ENCODE measurements at regions not wholly inside any gene's neighbourhood (a gene's known extent, or its start where the extent isn't known, plus 50 kb on each side); places are given as distances from the start of the nearest gene placed in this dataset.

- no peak for DNase-seq (ENCODE audit: extremely low read depth, insufficient read length)
- no peaks in the 10 kb centered on the region for H3K27me3 ChIP-seq (replicated peaks; ENCODE audit: control insufficient read depth, insufficient read depth, low read length)
- TF ChIP-seq, protein P1, sequence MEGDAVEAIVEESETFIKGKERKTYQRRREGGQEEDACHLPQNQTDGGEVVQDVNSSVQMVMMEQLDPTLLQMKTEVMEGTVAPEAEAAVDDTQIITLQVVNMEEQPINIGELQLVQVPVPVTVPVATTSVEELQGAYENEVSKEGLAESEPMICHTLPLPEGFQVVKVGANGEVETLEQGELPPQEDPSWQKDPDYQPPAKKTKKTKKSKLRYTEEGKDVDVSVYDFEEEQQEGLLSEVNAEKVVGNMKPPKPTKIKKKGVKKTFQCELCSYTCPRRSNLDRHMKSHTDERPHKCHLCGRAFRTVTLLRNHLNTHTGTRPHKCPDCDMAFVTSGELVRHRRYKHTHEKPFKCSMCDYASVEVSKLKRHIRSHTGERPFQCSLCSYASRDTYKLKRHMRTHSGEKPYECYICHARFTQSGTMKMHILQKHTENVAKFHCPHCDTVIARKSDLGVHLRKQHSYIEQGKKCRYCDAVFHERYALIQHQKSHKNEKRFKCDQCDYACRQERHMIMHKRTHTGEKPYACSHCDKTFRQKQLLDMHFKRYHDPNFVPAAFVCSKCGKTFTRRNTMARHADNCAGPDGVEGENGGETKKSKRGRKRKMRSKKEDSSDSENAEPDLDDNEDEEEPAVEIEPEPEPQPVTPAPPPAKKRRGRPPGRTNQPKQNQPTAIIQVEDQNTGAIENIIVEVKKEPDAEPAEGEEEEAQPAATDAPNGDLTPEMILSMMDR (IDR thresholded peaks at IDR 0.05; ENCODE audit: insufficient read depth, low read length, poor library complexity, severe bottlenecking), result no peak
- no peaks in the 10 kb centered on the region for H3K36me3 ChIP-seq (ENCODE audit: control insufficient read depth, insufficient read depth, low read length)
- H3K4me3 ChIP-seq (replicated peaks; ENCODE audit: low read depth, low read length), result no peak overlapping the region
Observed at GRCh38 chr4:20353646-20354045, 101.9 kb downstream of the SLIT2 start.

- Histone ChIP-seq H3K4me3 (replicated peaks; ENCODE audit: low read depth, low read length) (no peak overlapping the region), H3K27me3 (replicated peaks; ENCODE audit: control insufficient read depth, insufficient read depth, low read length) (no peaks in the 10 kb centered on the region), H3K36me3 (ENCODE audit: control insufficient read depth, insufficient read depth, low read length) (no peaks in the 10 kb centered on the region)
- TF ChIP-seq, protein P1 (IDR thresholded peaks at IDR 0.05; ENCODE audit: insufficient read depth, low read length, poor library complexity, severe bottlenecking), result no peak
- no peak for DNase-seq (ENCODE audit: extremely low read depth, insufficient read length)
Observed at GRCh38 chr4:20354120-20354519, 102.4 kb downstream of the SLIT2 start.

DNA sequence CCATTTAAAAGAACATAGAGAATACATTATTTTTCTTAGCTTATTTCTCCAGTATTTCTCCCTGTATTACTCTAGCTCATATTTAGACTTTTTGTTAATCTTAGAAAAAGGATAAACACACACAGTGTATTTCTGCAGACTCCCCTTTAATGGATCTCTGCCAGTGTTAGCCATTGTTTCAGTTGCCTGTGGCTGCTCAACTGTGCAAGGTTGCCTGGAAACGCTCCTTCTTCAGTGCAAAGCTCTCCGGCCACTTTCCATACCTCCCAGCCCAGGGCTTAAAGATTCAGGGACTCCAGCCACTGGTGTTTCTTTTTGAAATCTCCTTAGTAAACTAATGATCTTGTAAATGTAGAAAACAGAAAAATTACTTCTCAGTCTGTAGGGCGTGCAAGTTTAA, 104.9 kb downstream of the SLIT2 start:
- no peaks in the 10 kb centered on the region for H3K27me3 ChIP-seq (replicated peaks; ENCODE audit: control insufficient read depth, insufficient read depth, low read length)
- TF ChIP-seq, protein P1 (IDR thresholded peaks at IDR 0.05; ENCODE audit: insufficient read depth, low read length, poor library complexity, severe bottlenecking), result no peak
- DNase-seq (ENCODE audit: extremely low read depth, insufficient read length), result no peak
- H3K36me3 ChIP-seq (ENCODE audit: control insufficient read depth, insufficient read depth, low read length), result no peaks in the 10 kb centered on the region
- no peak overlapping the region for H3K4me3 ChIP-seq (replicated peaks; ENCODE audit: low read depth, low read length)

- TF ChIP-seq, protein P1 (IDR thresholded peaks at IDR 0.05; ENCODE audit: insufficient read depth, low read length, poor library complexity, severe bottlenecking), result no peak
- H3K27me3 ChIP-seq (replicated peaks; ENCODE audit: control insufficient read depth, insufficient read depth, low read length), result no peaks in the 10 kb centered on the region
- no peak for DNase-seq (ENCODE audit: extremely low read depth, insufficient read length)
- no peaks in the 10 kb centered on the region for H3K36me3 ChIP-seq (ENCODE audit: control insufficient read depth, insufficient read depth, low read length)
- no peak overlapping the region for H3K4me3 ChIP-seq (replicated peaks; ENCODE audit: low read depth, low read length)
Observed at GRCh38 chr4:20358110-20358509, 106.4 kb downstream of the SLIT2 start.

GRCh38 chr4:20359692-20360091, 108.0 kb downstream of the SLIT2 start:
- TF ChIP-seq, protein P1 (IDR thresholded peaks at IDR 0.05; ENCODE audit: insufficient read depth, low read length, poor library complexity, severe bottlenecking), result no peak
- no peak for DNase-seq (ENCODE audit: extremely low read depth, insufficient read length)
- no peak overlapping the region for H3K4me3 ChIP-seq (replicated peaks; ENCODE audit: low read depth, low read length)
- H3K36me3 ChIP-seq (ENCODE audit: control insufficient read depth, insufficient read depth, low read length), result no peaks in the 10 kb centered on the region
- no peaks in the 10 kb centered on the region for H3K27me3 ChIP-seq (replicated peaks; ENCODE audit: control insufficient read depth, insufficient read depth, low read length)

GRCh38 chr4:20362148-20362547, 110.4 kb downstream of the SLIT2 start:
- H3K4me3 ChIP-seq (replicated peaks; ENCODE audit: low read depth, low read length), result no peak overlapping the region
- no peak for DNase-seq (ENCODE audit: extremely low read depth, insufficient read length)
- H3K27me3 ChIP-seq (replicated peaks; ENCODE audit: control insufficient read depth, insufficient read depth, low read length), result no peaks in the 10 kb centered on the region
- TF ChIP-seq, protein P1 (IDR thresholded peaks at IDR 0.05; ENCODE audit: insufficient read depth, low read length, poor library complexity, severe bottlenecking), result no peak
- H3K36me3 ChIP-seq (ENCODE audit: control insufficient read depth, insufficient read depth, low read length), result no peaks in the 10 kb centered on the region

All from GM06990 (cell line).